Esophagus mucosa (tissue), 1 donor: ENCODE measurements at regions not wholly inside any gene's neighbourhood (a gene's known extent, or its start where the extent isn't known, plus 50 kb on each side); places are given as distances from the start of the nearest gene placed in this dataset.
A peak's percentile ranks its signal among the peaks of the same experiment; 100 is the strongest.

Source experiments
- ATAC-seq: fragments of 200-7000 bp; cut with Tn5 transposase; one replicate; pipeline ENCODE4 v1.9.1; 2020
- donor health status: DM: yes; HTN: yes; CAD: no.

DNA sequence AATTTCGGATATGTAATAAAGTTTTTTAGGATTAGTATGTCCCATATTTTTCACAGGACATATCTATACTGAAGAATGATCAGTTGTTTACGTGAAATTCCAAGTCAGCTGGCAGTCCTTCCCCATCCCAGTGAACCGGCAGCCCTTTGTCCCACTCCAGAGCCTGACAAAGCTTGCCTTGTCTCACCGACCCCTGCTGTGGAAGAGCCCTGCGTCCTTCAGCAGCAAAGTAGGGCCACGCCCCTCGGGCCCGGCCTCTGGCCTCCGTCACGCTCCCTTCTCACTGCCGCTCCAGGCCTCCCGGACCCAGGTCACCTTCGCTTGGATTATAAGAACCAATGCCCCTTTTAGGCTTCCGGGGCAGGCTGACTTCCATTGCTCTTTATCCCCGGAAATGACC is 89.8 kb upstream of the TGIF1 start:
- no peak for ATAC-seq

DNA sequence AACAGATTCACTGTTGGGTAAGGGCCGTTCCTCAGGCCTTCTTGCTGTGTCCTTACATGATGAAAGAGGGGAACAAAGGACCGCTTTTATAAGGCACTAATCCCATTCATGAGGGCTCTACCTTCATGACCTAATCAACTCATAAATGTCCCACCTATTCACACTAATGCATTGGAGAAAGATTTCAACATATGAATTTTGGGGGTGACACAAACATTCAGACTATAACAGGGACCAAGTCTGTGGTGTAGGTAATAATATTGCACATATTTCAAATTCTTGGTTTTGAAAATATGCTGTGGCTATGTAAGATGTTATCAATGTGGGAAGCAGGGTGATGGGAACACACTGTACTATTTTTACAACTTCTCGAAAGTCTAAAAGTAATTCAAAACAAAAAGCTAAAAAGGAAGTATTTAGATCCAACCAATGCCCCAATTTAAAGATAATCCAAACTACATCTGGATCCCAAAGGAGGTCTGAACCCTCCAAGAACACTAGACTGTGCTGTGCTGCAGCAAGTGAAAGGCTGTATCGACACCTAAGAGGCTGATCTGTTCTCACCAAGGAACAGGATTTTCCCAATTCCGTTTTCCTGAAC is 82.4 kb upstream of the TGIF1 start:
- no peak for ATAC-seq

DNA sequence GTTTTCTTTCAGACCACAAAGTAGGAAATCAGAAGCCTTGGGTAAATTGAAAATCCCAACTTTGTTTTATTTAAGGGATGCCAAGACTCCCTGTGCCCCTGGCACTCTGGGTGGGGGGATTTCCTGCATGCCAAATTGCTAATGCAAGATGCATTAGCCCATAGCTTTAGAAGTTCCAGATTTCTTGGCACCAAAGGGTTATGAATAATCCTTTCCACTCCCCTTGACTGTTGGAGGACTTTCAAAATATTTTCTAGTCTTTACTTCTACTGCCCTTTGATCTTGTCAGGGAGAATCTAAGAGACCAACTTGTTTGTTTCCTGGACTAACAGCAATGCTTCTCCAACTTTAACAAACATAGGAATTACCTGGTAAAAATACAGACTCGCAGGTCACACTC is 81.8 kb upstream of the TGIF1 start:
- ATAC-seq = no peak

DNA sequence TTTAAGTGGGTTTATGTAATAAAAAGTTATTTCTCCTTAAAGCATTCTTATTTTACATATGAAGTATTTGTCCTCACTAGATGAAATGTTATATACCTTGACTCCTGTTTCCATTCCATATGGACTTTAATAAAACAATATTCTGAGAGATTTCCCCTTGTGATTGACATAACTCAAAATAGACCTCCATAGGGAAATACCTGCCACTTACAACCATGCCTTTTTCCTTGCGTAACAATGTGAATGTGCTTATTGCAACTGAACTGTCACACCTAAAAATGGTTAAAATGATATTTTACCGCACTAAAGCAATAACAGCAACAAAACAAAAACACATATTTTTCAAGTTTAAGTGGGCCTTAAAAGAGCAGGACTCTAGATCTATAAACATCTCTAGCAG is 70.3 kb upstream of the TGIF1 start:
- ATAC-seq = no peak

DNA sequence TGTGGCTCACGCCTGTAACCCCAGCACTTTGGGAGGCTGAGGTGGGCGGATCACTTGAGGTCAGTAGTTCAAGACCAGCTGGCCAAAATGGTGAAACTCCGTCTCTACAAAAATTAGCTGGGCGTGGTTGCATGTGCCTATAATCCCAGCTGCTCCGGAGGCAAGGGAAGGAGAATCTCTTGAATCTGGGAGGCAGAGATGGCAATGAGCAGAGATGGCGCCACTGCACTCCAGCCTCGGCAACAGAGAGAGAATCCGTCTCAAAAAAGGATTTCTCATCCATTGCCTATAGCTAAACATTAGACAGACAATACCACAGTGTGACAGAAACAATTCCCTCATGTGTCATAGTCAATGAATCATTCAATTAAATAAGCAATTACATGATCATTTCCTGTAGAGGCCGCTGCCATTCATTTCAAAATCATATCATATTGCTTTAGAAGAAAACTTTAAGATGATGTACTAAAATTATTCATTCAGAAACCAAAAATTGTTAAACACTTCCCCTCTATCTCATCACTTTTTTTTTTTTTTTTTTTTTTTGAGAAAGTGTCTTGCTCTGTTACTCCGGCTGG is 69.5 kb upstream of the TGIF1 start:
- peak; percentile 92 for ATAC-seq

DNA sequence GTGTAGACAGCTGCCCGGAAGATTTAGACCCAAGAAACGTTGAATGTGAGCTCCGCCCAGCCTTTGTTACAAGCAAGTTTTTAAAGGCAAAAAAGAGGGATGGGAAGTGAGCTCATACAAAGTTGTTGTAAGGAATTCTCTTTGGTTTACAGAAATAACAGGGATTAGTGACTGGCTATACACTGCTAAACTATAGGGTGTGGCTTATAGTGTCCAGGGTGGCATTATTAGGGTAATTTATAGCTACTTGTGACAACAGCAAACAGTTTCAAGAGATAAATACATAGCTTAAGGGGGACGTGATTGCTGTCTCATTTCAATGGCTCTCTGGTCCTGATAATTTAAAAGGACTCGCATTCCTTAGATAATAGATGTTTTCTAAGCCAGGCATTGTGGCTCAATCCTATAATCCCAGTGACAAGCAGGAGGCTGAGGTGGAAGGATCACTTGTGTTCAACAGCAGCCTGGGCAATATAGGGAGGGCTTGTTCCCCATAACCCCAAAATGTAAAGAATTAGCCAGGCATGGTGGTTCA is 66.5 kb upstream of the TGIF1 start:
- ATAC-seq = no peak

DNA sequence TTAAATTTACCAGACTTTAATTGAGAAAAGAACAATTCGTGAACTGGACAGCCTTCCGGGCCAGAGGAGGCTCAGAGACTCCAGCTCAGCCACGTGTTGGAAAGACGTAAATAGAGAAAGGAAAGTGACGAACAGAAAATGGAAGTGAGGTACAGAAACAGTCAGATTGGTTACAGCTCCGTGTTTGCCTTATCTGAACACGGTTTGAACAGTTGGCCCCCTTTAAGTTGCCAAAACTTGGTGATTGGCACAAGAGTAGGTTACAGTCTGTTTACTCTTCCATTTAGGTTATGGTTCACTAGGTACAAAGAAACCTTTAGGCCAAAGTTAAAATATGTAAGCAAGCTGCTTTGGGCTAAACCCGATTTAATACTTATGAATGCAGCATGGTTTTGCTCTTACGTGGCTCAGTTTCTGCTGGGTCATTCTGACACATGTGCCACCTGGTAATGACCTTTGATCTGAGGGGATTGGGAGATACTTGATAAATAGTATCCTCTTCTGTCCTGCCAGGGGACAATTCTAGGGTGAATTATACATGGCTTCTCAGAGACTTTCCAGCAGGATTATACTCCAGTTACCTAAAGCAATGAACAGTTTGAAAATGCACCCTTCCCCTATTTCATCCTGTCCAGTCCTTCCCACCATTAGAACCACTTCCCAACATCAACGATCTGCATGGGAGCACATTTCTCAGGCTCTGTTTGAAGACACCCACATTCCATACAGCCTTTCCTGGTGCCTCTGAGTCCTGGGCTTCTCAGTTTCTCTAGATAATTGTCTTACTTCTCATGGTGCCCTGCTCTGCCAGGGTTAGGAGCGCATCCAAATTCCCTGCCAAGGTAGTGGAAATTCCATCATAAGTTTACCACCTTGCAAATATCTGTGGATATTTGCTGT is 65.1 kb upstream of the TGIF1 start:
- ATAC-seq = no peak

DNA sequence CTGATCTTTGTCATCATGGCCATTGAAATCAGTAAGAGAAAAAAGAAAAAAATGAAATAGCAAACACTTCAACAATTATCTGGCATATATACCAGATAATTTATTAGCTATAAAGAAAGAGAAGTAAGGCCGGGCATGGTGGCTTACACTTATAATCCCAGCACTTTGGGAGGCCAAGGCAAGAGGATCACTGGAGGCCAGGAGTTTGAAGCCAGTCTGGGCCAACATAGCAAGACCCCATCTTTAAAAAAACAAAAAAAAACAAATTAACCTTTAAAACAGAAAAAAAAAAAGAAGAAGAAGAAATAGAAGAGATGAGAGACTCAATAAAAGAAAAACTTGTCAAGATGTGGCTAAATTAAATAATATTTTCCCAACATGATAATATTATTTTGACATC is 61.6 kb upstream of the TGIF1 start:
- ATAC-seq = no peak

DNA sequence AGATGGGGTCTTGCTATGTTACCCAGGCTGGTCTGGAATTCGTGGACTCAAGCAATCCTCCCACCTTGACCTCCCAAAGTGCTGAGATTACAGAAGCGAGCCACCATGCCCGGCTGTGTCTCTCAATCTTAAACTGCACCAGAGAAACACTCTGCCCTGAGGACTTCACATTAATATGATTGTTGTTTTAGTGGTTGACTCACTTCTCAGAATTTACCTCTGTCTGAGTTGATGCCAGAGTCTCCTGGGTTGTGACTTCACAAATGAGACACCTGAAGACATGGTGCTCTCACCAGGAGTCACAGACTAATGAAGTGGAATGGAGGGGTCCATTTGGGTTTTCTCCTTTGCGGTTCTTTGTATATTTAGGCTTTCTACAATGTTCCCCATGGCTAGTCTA is 61.0 kb upstream of the TGIF1 start:
- peak; percentile 83 for ATAC-seq

DNA sequence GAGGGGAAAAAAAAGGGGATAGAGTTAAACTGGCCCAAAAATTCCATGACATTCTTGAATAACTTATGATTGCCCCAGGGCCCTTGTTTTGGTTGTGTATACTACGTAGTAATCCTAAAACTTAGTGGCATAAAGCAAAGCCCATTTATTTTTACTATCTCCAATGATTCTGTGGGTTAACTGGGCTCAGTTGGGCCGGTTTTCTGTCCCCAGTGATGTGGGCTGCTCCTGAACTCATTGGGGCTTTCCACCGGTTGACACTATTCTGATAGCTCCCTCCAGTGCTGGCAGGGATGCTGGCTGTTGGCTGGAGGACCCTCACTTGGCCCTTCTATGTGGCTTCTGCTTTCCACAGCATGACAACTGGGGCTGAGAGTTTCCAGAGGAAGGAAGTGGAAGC is 60.0 kb upstream of the TGIF1 start:
- ATAC-seq = no peak

DNA sequence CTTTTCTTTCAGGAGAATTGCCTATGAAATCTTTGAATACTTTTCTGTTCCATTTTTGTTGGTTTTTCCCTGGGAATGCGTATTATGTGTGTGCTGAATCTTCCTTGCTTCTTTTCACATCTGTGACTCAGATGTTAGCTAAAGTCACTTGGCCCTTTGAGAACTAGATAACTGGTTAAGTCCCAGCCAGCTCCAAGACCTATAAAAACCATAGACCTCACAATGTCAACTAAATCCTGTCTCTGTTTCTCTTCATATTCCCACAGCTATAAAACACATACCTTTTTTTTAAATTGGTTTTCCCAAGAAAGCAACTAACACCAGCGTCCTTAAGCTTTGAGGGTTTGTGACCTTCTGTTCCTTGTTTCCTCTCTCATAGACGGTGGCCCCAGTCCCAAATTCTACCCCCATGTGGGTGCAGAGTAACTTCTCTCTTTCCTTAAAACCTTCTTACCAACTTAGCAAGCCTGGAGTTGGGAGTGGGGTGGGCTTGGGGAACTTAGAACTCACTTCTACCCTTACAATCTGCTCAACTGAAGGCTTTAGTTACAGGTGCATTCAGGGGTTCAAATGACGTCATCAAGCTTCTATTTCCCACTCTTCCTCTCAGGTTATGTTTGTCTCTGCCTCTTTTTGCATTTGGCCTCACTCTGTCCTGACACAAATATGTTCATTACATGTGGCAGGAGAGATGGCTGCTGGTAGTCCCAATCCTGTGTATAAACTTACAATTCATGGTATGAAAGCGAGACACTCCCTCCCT is 58.1 kb upstream of the TGIF1 start:
- no peak for ATAC-seq

DNA sequence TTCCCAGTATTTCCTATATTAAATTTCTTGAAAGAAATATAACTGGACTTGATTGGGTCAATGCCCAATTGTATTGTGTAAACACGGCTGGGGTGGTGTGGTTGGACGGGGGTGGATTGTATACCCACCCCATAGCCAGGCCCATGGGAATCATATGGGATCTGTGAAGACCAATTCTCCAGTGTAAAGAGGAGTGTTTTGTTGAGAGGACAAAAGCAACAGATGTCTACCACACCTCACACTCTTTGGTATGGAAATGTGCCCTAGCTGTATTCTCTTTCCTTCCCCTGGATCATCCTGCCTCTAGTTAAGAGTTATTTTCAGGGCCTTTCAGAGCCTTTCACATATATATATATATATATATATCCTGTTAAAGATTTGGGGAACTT is 57.5 kb upstream of the TGIF1 start:
- ATAC-seq = no peak

DNA sequence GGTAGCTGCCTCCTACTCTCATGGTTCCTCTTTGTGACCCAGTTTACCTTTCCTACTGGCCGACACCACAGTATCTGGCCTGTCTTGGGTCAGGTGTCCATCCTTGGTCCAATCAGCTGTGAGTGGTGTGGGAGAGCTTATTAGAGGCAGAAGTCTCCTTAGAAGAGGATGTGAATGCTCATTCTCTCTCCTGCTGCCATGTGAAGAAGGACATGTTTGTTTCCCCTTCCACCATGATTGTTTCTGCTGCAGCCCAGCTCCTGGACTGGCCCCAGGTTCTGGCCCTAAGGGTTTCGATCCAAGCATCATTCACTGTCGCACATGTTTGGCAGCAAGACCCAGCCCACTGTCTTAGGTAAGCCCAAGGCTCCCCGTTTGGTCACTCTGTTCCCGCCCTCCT is 55.3 kb upstream of the TGIF1 start:
- ATAC-seq = no peak

DNA sequence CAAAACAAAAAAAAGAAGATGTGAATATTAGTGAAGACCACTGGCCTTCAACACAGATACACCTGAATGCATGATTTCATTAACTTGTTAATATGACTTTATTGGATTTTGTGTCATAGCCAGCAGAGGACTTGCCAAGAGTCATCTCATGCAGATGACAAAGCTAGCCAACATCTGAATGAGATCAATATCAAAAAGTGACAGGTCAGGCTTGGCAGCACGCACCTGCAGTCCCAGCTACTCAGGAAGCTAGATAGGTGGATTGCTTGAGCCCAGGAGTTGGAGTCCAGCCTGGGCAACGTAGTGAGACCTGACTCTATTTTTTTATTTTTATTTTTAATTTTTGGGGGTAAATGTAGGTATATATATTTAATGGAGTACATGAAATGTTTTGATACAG is 54.5 kb upstream of the TGIF1 start:
- ATAC-seq = no peak

DNA sequence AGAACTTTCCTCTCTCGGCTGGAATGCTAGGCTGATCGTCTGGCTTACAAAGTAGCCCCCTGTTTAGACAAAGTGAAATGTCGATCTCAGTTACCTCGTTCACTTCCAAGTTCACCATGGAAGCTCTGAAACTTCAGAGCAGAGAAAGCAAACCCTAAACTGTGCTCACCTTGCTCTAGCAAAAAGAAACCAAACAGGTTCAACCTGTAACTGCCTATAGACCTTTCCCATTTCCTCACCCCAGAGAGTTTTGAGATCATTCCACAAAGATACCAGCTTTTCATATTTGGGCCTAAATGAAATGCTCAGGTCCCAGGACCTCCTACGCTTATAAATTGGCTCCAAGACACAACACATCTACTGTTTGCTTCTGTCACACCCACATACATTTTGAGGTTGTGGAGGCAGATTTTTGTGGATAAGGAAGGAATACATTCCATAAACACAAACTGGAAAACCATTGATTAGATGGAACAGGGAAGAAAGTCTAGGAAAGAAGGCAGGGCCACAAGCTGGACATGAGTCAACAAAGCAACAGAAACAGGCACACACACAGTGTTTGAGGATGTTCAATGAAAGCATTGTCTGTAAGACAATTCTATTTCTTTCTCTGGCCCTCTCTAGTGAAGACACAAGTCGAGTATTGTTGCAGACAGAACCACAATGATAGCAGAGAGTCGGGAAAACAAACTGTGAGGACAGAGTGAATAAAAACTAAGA is 52.8 kb upstream of the TGIF1 start:
- peak; percentile 75 for ATAC-seq

DNA sequence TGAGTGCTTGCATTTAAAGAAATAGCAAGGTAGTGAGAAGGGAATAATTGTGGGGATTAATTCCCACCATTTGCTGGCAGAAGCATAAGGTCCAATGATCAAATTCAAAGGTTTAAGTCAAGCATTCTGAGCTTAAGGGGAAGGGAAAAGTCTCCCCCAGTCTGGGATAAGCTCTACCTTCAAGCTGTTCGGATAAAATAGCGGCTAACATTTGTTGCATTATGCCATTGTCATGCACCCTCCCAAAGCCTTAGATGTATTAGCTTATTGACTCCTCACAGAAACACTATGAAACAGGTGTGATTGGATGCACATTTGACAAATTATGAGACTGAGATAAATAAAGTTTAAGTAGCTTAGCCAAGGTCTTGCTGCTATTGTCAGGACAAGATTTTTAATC is 52.2 kb upstream of the TGIF1 start:
- no peak for ATAC-seq
